IPS-20b (cell line): ENCODE measurements at regions not wholly inside any gene's neighbourhood (a gene's known extent, or its start where the extent isn't known, plus 50 kb on each side); places are given as distances from the start of the nearest gene placed in this dataset.

ENCODE experiments used
- H3K27ac ChIP-seq: one replicate; pipeline ENCODE4 v1.5.1; 2013; ENCODE audit warnings: low read length
- H3K27me3 ChIP-seq: 2 replicates; pipeline ENCODE4 v1.6.1; 2013; ENCODE audit warnings: mild to moderate bottlenecking, low read length, inconsistent platforms; ENCODE audit not compliant: insufficient read depth
- H3K36me3 ChIP-seq: 2 replicates; pipeline ENCODE4 v1.6.1; 2013; ENCODE audit warnings: low read depth, mild to moderate bottlenecking, inconsistent platforms, low read length, moderate library complexity; ENCODE audit not compliant: insufficient read depth
- H3K4me1 ChIP-seq: 2 replicates; pipeline ENCODE4 v1.6.1; 2013; ENCODE audit warnings: mild to moderate bottlenecking, control low read depth, inconsistent platforms, low read length, moderate library complexity; ENCODE audit not compliant: insufficient read depth
- H3K4me3 ChIP-seq: 2 replicates; pipeline ENCODE4 v1.5.1; 2013; ENCODE audit warnings: mild to moderate bottlenecking, low read length, inconsistent platforms
- H3K9ac ChIP-seq: 2 replicates; pipeline ENCODE4 v1.6.1; 2013; ENCODE audit warnings: low read depth, mild to moderate bottlenecking, inconsistent platforms, low read length, moderate library complexity
- H3K9me3 ChIP-seq: 2 replicates; pipeline ENCODE4 v1.6.1; 2013; ENCODE audit warnings: mild to moderate bottlenecking, low read depth, low read length, inconsistent platforms; ENCODE audit not compliant: insufficient read depth

- Histone ChIP-seq H3K36me3 (no peaks in the 10 kb centered on the region), H3K27me3 (no peaks in the 10 kb centered on the region), H3K27ac (no peak overlapping the region), H3K4me3 (no peak overlapping the region), H3K9me3 (no peaks in the 10 kb centered on the region), H3K4me1 (no peaks in the 10 kb centered on the region; the same call in 1 of the 2 replicates), H3K9ac (no peak overlapping the region; the same call in 1 of the 2 replicates)
Measured at GRCh38 chr17:79152636-79153035, 78.0 kb downstream of the ENGASE start.

GRCh38 chr17:79152110-79152509 lies 77.5 kb downstream of the ENGASE start:
- no peak overlapping the region for H3K9ac ChIP-seq
- H3K4me1 ChIP-seq = no peaks in the 10 kb centered on the region; the same call in 1 of the 2 replicates
- no peak overlapping the region for H3K27ac ChIP-seq
- H3K9me3 ChIP-seq = no peaks in the 10 kb centered on the region
- H3K4me3 ChIP-seq = no peak overlapping the region; the same call in 1 of the 2 replicates
- H3K36me3 ChIP-seq = no peaks in the 10 kb centered on the region
- H3K27me3 ChIP-seq = no peaks in the 10 kb centered on the region

- Histone ChIP-seq H3K9ac (no peak overlapping the region), H3K9me3 (no peaks in the 10 kb centered on the region), H3K27ac (no peak overlapping the region), H3K27me3 (no peaks in the 10 kb centered on the region), H3K4me1 (no peaks in the 10 kb centered on the region; the same call in 1 of the 2 replicates), H3K36me3 (no peaks in the 10 kb centered on the region), H3K4me3 (no peak overlapping the region)
Measured at GRCh38 chr17:79150799-79151198, 76.2 kb downstream of the ENGASE start.

GRCh38 chr17:79150035-79150733 lies 75.6 kb downstream of the ENGASE start:
- Histone ChIP-seq H3K4me1 (no peaks in the 10 kb centered on the region; the same call in 1 of the 2 replicates), H3K27me3 (no peaks in the 10 kb centered on the region), H3K4me3 (no peak overlapping the region), H3K9me3 (no peaks in the 10 kb centered on the region), H3K27ac (no peak overlapping the region), H3K9ac (no peak overlapping the region), H3K36me3 (no peaks in the 10 kb centered on the region)

- H3K4me3 ChIP-seq = no peak overlapping the region
- H3K27ac ChIP-seq = no peak overlapping the region
- no peaks in the 10 kb centered on the region for H3K36me3 ChIP-seq
- no peaks in the 10 kb centered on the region for H3K27me3 ChIP-seq
- no peaks in the 10 kb centered on the region for H3K9me3 ChIP-seq
- no peaks in the 10 kb centered on the region; the same call in 1 of the 2 replicates for H3K4me1 ChIP-seq
- no peak overlapping the region for H3K9ac ChIP-seq
Measured at GRCh38 chr17:79148584-79148983, 74.0 kb downstream of the ENGASE start.

GRCh38 chr17:79147746-79148506 lies 73.3 kb downstream of the ENGASE start:
- H3K4me1 ChIP-seq = no peaks in the 10 kb centered on the region; the same call in 1 of the 2 replicates
- H3K27ac ChIP-seq = no peak overlapping the region
- no peaks in the 10 kb centered on the region for H3K9me3 ChIP-seq
- no peak overlapping the region for H3K4me3 ChIP-seq
- no peaks in the 10 kb centered on the region for H3K27me3 ChIP-seq
- H3K36me3 ChIP-seq = no peaks in the 10 kb centered on the region
- no peak overlapping the region for H3K9ac ChIP-seq

GRCh38 chr17:79146562-79146961 lies 71.9 kb downstream of the ENGASE start:
- H3K4me1 ChIP-seq = no peaks in the 10 kb centered on the region
- no peaks in the 10 kb centered on the region for H3K9me3 ChIP-seq
- no peaks in the 10 kb centered on the region for H3K36me3 ChIP-seq
- no peak overlapping the region for H3K9ac ChIP-seq
- H3K27ac ChIP-seq = no peak overlapping the region
- no peak overlapping the region for H3K4me3 ChIP-seq
- no peaks in the 10 kb centered on the region for H3K27me3 ChIP-seq

- Histone ChIP-seq H3K27ac (no peak overlapping the region), H3K27me3 (no peaks in the 10 kb centered on the region), H3K36me3 (no peaks in the 10 kb centered on the region), H3K4me3 (no peak overlapping the region), H3K9ac (no peak overlapping the region), H3K4me1 (no peaks in the 10 kb centered on the region), H3K9me3 (no peaks in the 10 kb centered on the region)
Measured at GRCh38 chr17:79145548-79145947, 70.9 kb downstream of the ENGASE start.

- H3K9ac ChIP-seq = no peak overlapping the region
- H3K9me3 ChIP-seq = no peaks in the 10 kb centered on the region
- H3K27ac ChIP-seq = no peak overlapping the region
- no peaks in the 10 kb centered on the region for H3K4me1 ChIP-seq
- no peaks in the 10 kb centered on the region for H3K27me3 ChIP-seq
- no peak overlapping the region for H3K4me3 ChIP-seq
- H3K36me3 ChIP-seq = no peaks in the 10 kb centered on the region
Measured at GRCh38 chr17:79144133-79144532, 69.5 kb downstream of the ENGASE start.

- H3K27me3 ChIP-seq = no peaks in the 10 kb centered on the region
- no peak overlapping the region for H3K4me3 ChIP-seq
- H3K9me3 ChIP-seq = no peaks in the 10 kb centered on the region
- no peaks in the 10 kb centered on the region for H3K4me1 ChIP-seq
- H3K27ac ChIP-seq = no peak overlapping the region
- no peaks in the 10 kb centered on the region for H3K36me3 ChIP-seq
- H3K9ac ChIP-seq = no peak overlapping the region
Measured at GRCh38 chr17:79142375-79142774, 67.8 kb downstream of the ENGASE start.

- H3K36me3 ChIP-seq = no peaks in the 10 kb centered on the region
- H3K9ac ChIP-seq = no peak overlapping the region
- no peaks in the 10 kb centered on the region for H3K9me3 ChIP-seq
- no peak overlapping the region for H3K27ac ChIP-seq
- H3K4me1 ChIP-seq = no peaks in the 10 kb centered on the region
- H3K4me3 ChIP-seq = no peak overlapping the region
- no peaks in the 10 kb centered on the region for H3K27me3 ChIP-seq
Measured at GRCh38 chr17:79141578-79142355, 67.1 kb downstream of the ENGASE start.
